ENCODE measurements at regions not wholly inside any gene's neighbourhood (a gene's known extent, or its start where the extent isn't known, plus 50 kb on each side); places are given as distances from the start of the nearest gene placed in this dataset.
A peak's percentile ranks its signal among the peaks of the same experiment; 100 is the strongest.

DNA sequence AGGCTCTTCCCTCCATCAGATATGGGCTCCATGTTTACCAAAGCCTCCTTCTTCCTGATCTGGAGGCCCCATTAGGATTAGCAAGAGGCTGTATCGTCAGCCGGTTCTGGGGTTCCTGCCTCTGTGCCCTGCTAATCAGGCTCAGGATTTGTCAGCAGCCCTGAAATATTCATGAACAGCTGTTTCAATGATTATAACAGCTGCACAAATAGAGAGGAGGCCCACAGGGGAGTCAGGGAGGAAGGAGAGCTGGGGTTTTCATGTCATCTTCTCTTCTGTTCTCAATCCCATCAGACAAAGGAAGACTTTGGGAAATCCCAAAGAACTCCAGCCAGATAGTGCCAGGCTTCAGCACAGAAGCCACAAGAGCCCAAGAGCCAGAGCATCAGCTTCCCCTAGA is 72.3 kb upstream of the MMP2 start:
- Histone ChIP-seq H3K4me2 (replicated peaks; ENCODE audit: extremely low read depth, low read length, poor library complexity, severe bottlenecking) (no peak overlapping the region), H3K9ac (ENCODE audit: insufficient read depth, low read length, poor library complexity, severe bottlenecking) (no peak overlapping the region), H3K79me2 (ENCODE audit: insufficient read depth, low read length) (no peaks in the 10 kb centered on the region), H3K4me3 (replicated peaks in 1 of 3; ENCODE audit: low read depth in 2 of 3, low read length in 3 of 3) (no peak overlapping the region), H4K20me1 (ENCODE audit: insufficient read depth, low read length) (no peaks in the 10 kb centered on the region), H3K27ac (ENCODE audit: low read depth in 1 of 2, low read length in 2 of 2) (no peak overlapping the region), H3K9me3 (replicated peaks in 1 of 2; ENCODE audit: control insufficient read depth in 1 of 2, insufficient read depth in 1 of 2, low read length in 2 of 2) (no peaks in the 10 kb centered on the region), H3K4me1 (ENCODE audit: control insufficient read depth in 1 of 2, insufficient read depth in 2 of 2, low read length in 2 of 2) (no peaks in the 10 kb centered on the region), H3K27me3 (ENCODE audit: control insufficient read depth in 2 of 2, insufficient read depth in 2 of 2, low read length in 2 of 2) (peaks cover 4 to 12% of the 10 kb centered on the region in 2 donors), H3K36me3 (replicated peaks in 1 of 2; ENCODE audit: control insufficient read depth in 1 of 2, insufficient read depth in 2 of 2, low read length in 2 of 2) (no peaks in the 10 kb centered on the region), H2AFZ (ENCODE audit: insufficient read depth, low read depth, low read length, poor library complexity, severe bottlenecking) (no peak overlapping the region)
- intact Hi-C loops (cut with micrococcal nuclease) = no loop called here
- TF ChIP-seq, protein P1, sequence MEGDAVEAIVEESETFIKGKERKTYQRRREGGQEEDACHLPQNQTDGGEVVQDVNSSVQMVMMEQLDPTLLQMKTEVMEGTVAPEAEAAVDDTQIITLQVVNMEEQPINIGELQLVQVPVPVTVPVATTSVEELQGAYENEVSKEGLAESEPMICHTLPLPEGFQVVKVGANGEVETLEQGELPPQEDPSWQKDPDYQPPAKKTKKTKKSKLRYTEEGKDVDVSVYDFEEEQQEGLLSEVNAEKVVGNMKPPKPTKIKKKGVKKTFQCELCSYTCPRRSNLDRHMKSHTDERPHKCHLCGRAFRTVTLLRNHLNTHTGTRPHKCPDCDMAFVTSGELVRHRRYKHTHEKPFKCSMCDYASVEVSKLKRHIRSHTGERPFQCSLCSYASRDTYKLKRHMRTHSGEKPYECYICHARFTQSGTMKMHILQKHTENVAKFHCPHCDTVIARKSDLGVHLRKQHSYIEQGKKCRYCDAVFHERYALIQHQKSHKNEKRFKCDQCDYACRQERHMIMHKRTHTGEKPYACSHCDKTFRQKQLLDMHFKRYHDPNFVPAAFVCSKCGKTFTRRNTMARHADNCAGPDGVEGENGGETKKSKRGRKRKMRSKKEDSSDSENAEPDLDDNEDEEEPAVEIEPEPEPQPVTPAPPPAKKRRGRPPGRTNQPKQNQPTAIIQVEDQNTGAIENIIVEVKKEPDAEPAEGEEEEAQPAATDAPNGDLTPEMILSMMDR (IDR thresholded peaks at IDR 0.05) = no peak
- Mint-ChIP-seq H3K4me1 (peaks cover 3% of the 10 kb centered on the region), H3K27ac (peak overlapping the region in 1 of 7 donors; percentile 7), H3K36me3 (no peaks in the 10 kb centered on the region), H3K27me3 (ENCODE audit: low read depth in 3 of 3) (peaks cover 4 to 13% (median 11%) of the 10 kb centered on the region in 3 donors), H3K4me3 (no peak overlapping the region), H3K9me3 (peaks cover 0 to 5% (median 2%) of the 10 kb centered on the region in 7 donors)
- DNase-seq = no peak
- 83% methylated on average over 2 of the region's 2 CpGs for WGBS (ENCODE audit: insufficient coverage)

DNA sequence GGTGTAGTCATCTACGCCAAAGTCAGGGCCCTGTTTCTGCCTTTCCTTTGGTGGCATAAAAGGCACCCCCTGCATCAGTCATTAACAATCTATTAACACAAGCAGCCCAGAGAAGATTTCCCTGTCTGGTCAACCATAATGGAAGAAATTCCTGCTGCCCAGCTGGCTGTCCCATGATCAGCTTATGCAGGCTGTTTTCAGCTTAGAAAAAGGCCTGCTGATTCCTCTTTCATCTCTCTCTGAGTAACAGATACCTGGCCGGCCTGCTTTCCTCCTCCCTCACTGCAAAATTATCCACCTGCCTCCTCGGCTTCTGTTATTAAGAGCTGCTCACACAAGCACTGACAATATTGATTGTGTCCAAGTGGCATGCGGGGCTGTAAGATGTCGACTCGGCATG is 70.3 kb upstream of the MMP2 start:
- peaks cover 3 to 17% (median 10%) of the 10 kb centered on the region in 3 donors for H3K27me3 Mint-ChIP-seq (ENCODE audit: low read depth in 3 of 3)
- 92% methylated on average over 5 of the region's 6 CpGs for WGBS (ENCODE audit: insufficient coverage)
- no peak for DNase-seq

More for the DNA sequence above, 70.3 kb upstream of the MMP2 start:
- H2AFZ ChIP-seq (ENCODE audit: insufficient read depth, low read depth, low read length, poor library complexity, severe bottlenecking) = no peak overlapping the region
- TF ChIP-seq, protein P1 (IDR thresholded peaks at IDR 0.05) = no peak
- H4K20me1 ChIP-seq (ENCODE audit: insufficient read depth, low read length) = no peaks in the 10 kb centered on the region
- Mint-ChIP-seq H3K4me1 (peaks cover 3% of the 10 kb centered on the region), H3K27ac (no peak overlapping the region), H3K9me3 (peaks cover 0 to 3% (median 0%) of the 10 kb centered on the region in 7 donors), H3K4me3 (no peak overlapping the region), H3K36me3 (no peaks in the 10 kb centered on the region)
- no peak overlapping the region for H3K9ac ChIP-seq (ENCODE audit: insufficient read depth, low read length, poor library complexity, severe bottlenecking)
- no peaks in the 10 kb centered on the region for H3K9me3 ChIP-seq (replicated peaks in 1 of 2; ENCODE audit: control insufficient read depth in 1 of 2, insufficient read depth in 1 of 2, low read length in 2 of 2)
- H3K4me2 ChIP-seq (replicated peaks; ENCODE audit: extremely low read depth, low read length, poor library complexity, severe bottlenecking) = no peak overlapping the region
- H3K36me3 ChIP-seq (replicated peaks in 1 of 2; ENCODE audit: control insufficient read depth in 1 of 2, insufficient read depth in 2 of 2, low read length in 2 of 2) = no peaks in the 10 kb centered on the region
- H3K4me1 ChIP-seq (ENCODE audit: control insufficient read depth in 1 of 2, insufficient read depth in 2 of 2, low read length in 2 of 2) = no peaks in the 10 kb centered on the region
- no peaks in the 10 kb centered on the region for H3K79me2 ChIP-seq (ENCODE audit: insufficient read depth, low read length)
- no peak overlapping the region for H3K27ac ChIP-seq (ENCODE audit: low read depth in 1 of 2, low read length in 2 of 2)
- intact Hi-C loops (cut with micrococcal nuclease) = no loop called here
- H3K27me3 ChIP-seq (ENCODE audit: control insufficient read depth in 2 of 2, insufficient read depth in 2 of 2, low read length in 2 of 2) = peaks cover 8 to 13% of the 10 kb centered on the region in 2 donors
- H3K4me3 ChIP-seq (replicated peaks in 1 of 3; ENCODE audit: low read depth in 2 of 3, low read length in 3 of 3) = no peak overlapping the region
